Mucosa of descending colon (tissue), 3 donors: ENCODE measurements at regions not wholly inside any gene's neighbourhood (a gene's known extent, or its start where the extent isn't known, plus 50 kb on each side); places are given as distances from the start of the nearest gene placed in this dataset.
"Not testable (repeated sequence)": the region's sequence is repeated elsewhere in the genome, so short reads cannot be mapped to it uniquely, and the experiment has no call there.

ENCODE experiments used
- ATAC-seq: fragments of 200-7000 bp; cut with Tn5 transposase; one replicate; pipeline ENCODE4 v1.9.1; 2020; ENCODE audit warnings: mild to moderate bottlenecking, moderate library complexity
- DNase-seq, 3 donors: peaks; one replicate each; pipeline ENCODE4 v3.0.0-alpha.2; 2020
- H3K36me3 ChIP-seq: fragments of 200-600 bp; one replicate; pipeline ENCODE4 v1.8.0; 2021; ENCODE audit warnings: low read depth, mild to moderate bottlenecking
- H3K4me1 ChIP-seq: fragments of 200-600 bp; one replicate; pipeline ENCODE4 v1.8.0; 2021; ENCODE audit warnings: low read depth, mild to moderate bottlenecking
- H3K4me3 ChIP-seq: fragments of 200-600 bp; one replicate; pipeline ENCODE4 v1.8.0; 2021; ENCODE audit warnings: mild to moderate bottlenecking
- H3K9me3 ChIP-seq: fragments of 200-600 bp; one replicate; pipeline ENCODE4 v1.8.0; 2021; ENCODE audit warnings: mild to moderate bottlenecking
- intact Hi-C, 2 donors: fragments of 100-400 bp; cut with DNase I in 1 of 2; cut with micrococcal nuclease in 1 of 2; formaldehyde crosslinking; loops; one replicate each; pipeline versions ENCODE4 v1.11.0 to v1.11.1; 2022; cut with DNase I, micrococcal nuclease
- TF ChIP-seq, protein P1 (sequence below): fragments of 200-600 bp; IDR thresholded peaks from one replicate; pipeline ENCODE4 v1.8.0; 2022; ENCODE audit warnings: antibody characterized with exemption, mild to moderate bottlenecking
- donor health status: DM: no; HTN: no; CAD: no; lungs with moderate emphysema.
- donor health status: DM: no; HTN: no; CAD: no.
- donor health status: DM: no; HTN: yes; CAD: no.

DNA sequence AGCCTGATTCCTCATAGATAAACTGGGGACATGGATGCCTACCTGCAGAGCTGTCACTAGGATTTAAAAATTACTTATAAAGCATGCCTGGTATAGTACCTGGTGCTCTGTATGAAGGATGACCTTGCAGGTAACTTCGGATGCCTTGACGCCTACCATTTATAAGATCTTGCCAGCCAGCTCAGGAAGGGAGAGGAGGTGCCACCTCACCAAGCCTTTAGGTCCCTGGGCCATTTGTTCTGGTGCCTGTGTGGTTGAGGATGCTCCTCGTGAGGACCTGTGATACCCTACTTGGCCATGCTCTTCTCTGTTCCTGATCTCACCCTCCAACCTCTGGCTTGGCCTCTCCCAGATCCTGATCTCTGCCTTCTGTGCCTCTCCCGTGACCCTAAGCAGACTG lies 85.2 kb downstream of the FDX1 start:
- Histone ChIP-seq H3K4me3 (no peak overlapping the region), H3K4me1 (no peaks in the 10 kb centered on the region), H3K36me3 (no peaks in the 10 kb centered on the region), H3K9me3 (no peaks in the 10 kb centered on the region)
- no peak for ATAC-seq
- TF ChIP-seq, protein P1, sequence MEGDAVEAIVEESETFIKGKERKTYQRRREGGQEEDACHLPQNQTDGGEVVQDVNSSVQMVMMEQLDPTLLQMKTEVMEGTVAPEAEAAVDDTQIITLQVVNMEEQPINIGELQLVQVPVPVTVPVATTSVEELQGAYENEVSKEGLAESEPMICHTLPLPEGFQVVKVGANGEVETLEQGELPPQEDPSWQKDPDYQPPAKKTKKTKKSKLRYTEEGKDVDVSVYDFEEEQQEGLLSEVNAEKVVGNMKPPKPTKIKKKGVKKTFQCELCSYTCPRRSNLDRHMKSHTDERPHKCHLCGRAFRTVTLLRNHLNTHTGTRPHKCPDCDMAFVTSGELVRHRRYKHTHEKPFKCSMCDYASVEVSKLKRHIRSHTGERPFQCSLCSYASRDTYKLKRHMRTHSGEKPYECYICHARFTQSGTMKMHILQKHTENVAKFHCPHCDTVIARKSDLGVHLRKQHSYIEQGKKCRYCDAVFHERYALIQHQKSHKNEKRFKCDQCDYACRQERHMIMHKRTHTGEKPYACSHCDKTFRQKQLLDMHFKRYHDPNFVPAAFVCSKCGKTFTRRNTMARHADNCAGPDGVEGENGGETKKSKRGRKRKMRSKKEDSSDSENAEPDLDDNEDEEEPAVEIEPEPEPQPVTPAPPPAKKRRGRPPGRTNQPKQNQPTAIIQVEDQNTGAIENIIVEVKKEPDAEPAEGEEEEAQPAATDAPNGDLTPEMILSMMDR, result no peak
- intact Hi-C loops, result no loop called here
- DNase-seq, result no peak

DNA sequence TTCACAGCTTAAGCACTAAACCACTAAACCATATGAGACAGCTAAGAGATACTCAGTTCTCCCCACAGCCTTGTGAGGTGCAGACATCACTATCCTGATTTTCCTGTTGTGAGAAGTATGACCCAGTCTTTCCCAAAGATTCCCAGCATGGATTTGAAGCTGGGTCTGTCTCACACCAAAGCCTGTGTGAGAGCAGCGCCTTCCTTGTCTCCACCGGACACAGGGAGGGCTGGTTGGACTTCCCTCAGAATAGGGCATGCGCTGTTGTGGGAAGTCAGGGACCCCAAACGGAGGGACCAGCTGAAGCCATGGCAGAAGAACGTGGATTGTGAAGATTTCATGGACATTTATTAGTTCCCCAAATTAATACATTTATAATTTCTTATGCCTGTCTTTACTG lies 87.6 kb downstream of the FDX1 start:
- not testable (repeated sequence) for ATAC-seq

DNA sequence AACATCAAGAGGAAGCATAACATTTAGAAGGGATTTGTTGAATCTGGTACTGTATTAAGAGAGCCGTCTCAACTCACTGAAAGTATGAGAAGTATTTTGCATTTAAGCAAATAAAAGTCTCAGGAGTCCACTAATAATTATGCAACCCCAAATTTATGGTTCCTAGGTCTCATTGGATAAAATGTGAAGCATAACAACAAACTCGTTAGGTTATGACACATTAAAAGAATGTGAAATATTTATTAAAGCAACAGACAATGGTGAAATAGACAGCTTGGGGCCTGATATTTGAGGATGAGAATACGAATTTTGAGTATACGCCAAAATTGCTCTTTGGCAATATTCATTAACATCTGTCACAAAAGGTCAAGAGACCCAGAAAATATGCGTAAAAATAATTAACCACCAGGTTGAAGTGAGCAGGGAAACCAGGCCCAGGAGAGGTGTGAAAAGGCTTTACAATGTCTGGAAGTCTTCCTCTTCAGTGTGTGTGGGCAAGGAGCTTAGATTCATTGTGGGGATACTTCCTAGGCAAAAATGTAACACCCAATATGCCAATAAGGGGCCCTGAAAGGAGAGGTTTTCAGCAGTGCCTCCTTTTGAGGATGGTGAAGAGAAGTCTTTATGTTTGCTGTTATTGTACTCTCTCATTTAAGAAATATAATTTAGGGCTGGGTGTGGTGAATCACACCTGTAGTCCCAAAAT lies 89.2 kb downstream of the FDX1 start:
- DNase-seq (no peak), ATAC-seq (no peak)
- H3K4me3 ChIP-seq, result no peak overlapping the region
- H3K4me1 ChIP-seq, result no peaks in the 10 kb centered on the region
- intact Hi-C loops, result no loop called here
- TF ChIP-seq, protein P1, result no peak
- H3K9me3 ChIP-seq, result no peaks in the 10 kb centered on the region
- no peaks in the 10 kb centered on the region for H3K36me3 ChIP-seq

More for the DNA sequence above, 87.6 kb downstream of the FDX1 start:
- intact Hi-C loops, H3K9me3 ChIP-seq, DNase-seq, H3K4me3 ChIP-seq, H3K36me3 ChIP-seq, H3K4me1 ChIP-seq: not testable (repeated sequence)

DNA sequence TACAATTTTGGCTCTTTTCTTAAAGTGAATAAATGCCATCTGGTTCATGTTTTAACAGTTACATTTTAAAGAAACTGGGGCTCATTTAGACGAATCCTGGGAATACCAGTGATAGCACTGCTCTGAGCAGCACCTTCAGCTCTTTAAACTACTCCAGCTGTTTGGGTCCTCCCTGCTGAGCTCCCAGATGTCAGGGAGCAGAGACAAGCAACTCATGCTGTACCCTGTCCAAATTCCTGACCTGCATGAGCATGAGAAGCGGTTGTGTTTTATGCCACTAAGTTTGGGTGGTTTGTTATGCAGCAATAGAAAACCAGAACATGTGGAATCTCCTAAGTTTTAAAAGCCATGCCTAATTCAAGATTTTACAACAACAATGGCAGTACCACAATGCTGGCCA lies 90.0 kb downstream of the FDX1 start:
- Histone ChIP-seq H3K9me3 (no peaks in the 10 kb centered on the region), H3K4me1 (no peaks in the 10 kb centered on the region), H3K4me3 (no peak overlapping the region), H3K36me3 (no peaks in the 10 kb centered on the region)
- DNase-seq (no peak), ATAC-seq (no peak)
- intact Hi-C loops, result no loop called here
- TF ChIP-seq, protein P1, result no peak

DNA sequence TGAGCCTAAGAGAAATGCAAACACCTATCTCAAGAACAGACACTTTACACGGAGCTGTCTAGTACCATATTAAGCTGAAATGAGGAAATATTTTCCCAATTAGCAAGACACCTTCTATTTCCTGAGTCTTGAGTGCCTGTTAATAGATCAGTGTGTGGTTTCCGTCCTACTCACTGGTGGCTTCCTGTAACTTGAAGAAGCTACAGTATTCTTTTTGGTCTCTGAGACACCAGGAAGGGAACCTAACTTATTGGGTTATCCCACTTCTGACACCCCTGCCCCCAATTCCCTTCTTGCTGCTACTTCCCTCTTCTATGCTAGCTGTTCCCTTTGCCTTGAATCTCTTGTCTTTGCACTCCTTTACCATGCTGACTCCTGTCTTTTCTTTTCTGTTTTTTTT lies 92.7 kb downstream of the FDX1 start:
- no peak for DNase-seq
- no peaks in the 10 kb centered on the region for H3K9me3 ChIP-seq
- TF ChIP-seq, protein P1, result no peak
- H3K4me3 ChIP-seq, result no peak overlapping the region
- intact Hi-C loops, result no loop called here
- no peak for ATAC-seq
- H3K36me3 ChIP-seq, result no peaks in the 10 kb centered on the region
- H3K4me1 ChIP-seq, result no peaks in the 10 kb centered on the region

DNA sequence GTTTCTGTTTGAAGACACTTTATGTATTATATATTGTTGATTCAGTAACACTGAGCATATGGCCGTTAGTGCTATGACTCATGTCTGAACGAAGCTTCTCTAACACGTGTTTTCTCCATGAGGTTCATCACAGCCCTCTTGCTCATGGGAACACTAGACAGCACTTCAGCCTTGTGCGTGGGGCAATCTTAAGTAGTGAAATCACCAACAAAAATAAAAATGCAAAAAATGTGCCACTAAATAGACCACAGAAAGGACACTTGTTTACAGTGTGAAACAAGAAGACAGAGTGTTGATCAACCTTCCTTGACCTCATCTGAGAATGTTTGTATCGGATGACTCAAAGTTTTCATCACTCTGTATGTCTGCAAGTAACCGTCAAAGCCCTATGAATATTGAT lies 94.5 kb downstream of the FDX1 start:
- DNase-seq, result no peak
- intact Hi-C loops, result no loop called here
- Histone ChIP-seq H3K9me3 (no peaks in the 10 kb centered on the region), H3K4me1 (no peaks in the 10 kb centered on the region), H3K4me3 (no peak overlapping the region), H3K36me3 (no peaks in the 10 kb centered on the region)
- TF ChIP-seq, protein P1, result no peak
- peak; percentile 45 for ATAC-seq
